ENCODE measurements at regions not wholly inside any gene's neighbourhood (a gene's known extent, or its start where the extent isn't known, plus 50 kb on each side); places are given as distances from the start of the nearest gene placed in this dataset.
"Not testable (repeated sequence)": the region's sequence is repeated elsewhere in the genome, so short reads cannot be mapped to it uniquely, and the experiment has no call there.

DNA sequence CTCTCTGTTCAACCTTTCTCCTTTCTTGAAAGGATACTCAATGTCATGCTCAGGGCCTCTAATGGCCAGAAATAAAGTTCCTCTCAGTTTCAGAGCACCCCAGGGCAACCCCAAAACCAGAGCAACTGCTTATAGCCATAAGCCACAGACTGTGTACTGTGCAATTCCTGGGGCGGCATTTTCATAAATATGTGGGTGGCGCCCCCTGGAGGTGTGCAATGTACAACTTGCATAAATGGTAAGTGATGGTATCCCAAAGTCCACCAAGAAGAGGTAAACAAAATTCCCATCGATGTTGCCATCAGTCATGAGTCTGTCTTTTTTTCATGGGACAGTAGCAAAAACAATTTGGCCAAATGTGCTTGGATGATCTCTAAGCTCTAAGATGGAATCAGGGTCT, 108.4 kb upstream of the ROPN1B start:
- not testable (repeated sequence) for DNase-seq (ENCODE audit: low spot score)

DNA sequence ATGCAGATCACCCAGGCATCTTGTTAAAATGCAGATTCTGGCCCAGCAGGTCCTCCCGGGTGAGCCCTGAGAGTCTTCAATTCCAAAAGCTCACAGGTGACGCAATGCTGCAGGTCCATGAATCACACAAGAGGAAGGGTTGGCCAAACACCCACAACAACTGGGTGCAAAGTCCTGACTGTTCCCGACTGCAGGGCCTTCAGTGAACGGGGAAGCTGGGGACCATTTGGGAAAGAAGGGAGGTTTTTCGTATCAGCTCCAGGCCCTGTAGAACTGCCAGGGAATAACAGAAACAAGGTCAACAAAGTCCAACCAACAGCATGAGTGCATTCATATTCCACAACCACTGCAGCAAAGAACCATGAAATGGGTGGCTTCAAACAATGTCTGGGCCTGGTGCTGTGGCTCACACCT, 106.1 kb upstream of the ROPN1B start:
- not testable (repeated sequence) for DNase-seq (ENCODE audit: low spot score)

DNA sequence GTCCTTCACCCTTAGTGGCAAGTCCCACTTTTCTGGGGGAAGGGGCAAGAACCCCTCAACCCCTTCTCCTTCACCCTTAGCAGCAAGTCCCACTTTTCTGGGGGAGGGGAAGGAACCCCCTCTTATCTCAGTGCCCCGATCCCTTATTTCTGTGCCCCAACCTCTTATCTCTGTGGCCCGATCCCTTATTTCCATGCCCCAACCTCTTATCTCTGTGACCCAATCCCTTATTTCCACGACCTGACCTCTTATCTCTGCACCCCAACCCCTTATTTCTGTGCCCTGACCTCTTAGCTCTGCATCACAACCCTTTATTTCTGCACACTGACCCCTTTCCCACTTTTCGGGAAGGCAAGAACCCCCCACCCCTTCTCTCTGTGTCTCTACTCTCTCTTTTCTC, 104.4 kb upstream of the ROPN1B start:
- DNase-seq (ENCODE audit: low spot score): not testable (repeated sequence)

DNA sequence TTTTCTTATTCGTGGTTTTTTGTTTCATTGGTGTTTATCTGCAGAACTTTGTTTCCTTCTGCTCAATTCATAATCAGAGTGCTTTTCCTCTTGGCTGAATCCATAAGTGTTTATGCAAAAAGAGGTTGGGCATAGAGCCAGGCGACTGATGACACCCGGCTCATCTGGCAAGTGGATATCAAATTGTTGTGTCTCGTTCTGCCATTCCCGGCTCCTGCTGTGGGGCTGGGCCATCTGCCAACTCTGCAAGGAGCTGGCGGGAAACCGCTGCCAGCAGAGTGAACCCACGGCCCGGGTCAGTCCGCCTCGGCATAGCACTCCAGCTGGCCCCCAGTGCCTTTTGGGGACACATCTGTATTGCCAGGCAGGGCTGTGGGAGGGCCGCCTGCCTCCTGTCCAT, 83.0 kb upstream of the ROPN1B start:
- DNase-seq (ENCODE audit: low spot score): not testable (repeated sequence)

DNA sequence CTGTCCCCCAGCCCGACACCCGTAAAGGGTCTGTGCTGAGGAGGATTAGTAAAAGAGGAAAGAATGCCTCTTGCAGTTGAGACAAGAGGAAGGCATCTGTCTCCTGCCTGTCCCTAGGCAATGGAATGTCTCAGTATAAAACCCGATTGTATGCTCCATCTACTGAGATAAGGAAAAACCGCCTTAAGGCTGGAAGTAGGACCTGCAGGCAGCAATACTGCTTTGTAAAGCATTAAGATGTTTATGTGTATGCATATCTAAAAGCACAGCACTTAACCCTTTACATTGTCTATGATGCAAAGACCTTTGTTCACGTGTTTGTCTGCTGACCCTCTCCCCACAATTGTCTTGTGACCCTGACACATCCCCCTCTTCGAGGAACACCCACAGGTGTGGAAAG, 69.8 kb upstream of the ROPN1B start:
- DNase-seq (ENCODE audit: low spot score): not testable (repeated sequence)

DNA sequence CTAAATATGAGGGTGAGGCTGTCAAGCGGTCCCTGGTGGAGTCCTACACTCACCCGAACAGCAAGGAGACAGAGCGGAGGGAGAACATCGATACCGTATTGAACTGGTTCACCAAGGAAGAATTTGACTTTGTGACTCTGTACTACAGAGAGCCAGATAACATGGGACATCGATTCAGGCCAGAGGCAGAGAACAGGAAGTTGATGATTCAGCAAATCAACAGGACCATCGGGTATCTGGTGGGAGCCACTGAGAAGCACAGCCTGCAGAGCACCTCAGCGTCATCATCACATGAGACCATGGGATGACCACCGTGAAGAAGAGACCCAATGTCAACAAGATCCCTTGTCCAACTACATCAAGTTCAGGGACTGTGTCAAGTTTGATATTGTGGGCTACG, 67.5 kb upstream of the ROPN1B start:
- DNase-seq (ENCODE audit: low spot score): not testable (repeated sequence)

DNA sequence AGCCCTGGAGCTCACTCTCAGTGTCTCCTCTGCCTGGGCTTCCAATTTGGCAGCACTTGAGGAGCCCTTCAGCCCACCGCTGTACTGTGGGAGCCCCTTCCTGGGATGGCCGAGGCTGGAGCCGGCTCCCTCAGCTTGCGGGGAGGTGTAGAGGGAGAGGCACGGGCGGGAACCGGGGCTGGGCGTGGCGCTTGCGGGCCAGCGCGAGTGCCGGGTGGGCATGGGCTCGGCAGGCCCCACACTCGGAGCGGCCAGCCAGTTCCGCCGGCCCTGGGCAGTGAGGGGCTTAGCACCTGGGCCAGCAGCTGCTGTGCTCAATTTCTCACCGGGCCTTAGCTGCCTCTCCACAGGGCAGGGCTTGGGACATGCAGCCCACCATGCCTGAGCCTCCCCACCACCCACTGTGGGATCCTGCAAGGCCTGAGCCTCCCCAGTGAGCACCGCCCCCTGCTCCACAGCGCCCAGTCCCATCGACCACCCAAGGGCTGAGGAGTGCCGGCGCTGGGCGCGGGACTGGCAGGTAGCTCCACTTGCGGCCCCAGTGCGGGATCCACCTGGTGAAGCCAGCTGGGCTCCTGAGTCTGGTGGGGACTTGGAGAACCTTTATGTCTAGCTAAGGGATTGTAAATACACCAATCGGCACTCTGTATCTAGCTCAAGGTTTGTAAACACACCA, 65.1 kb upstream of the ROPN1B start:
- DNase-seq (ENCODE audit: low spot score): not testable (repeated sequence)

DNA sequence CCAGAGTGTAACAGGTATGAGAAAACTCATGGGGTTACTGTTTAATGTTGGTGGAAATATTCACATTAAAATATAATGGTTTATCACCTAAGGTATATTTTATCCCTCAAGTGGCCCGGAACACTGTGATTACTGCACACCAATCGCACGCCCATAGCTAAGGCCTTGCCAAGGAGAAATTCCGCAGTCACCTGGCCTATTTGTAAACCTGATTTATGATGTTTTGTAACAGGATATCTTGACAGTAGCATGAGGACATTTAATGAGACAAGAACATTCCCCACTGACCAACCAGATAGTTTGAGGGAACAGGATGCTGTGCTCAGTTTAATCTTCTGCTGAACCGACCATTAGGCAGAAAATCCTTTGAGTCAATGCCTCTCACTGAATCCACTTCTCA, 61.7 kb upstream of the ROPN1B start:
- DNase-seq (ENCODE audit: low spot score): not testable (repeated sequence)

DNA sequence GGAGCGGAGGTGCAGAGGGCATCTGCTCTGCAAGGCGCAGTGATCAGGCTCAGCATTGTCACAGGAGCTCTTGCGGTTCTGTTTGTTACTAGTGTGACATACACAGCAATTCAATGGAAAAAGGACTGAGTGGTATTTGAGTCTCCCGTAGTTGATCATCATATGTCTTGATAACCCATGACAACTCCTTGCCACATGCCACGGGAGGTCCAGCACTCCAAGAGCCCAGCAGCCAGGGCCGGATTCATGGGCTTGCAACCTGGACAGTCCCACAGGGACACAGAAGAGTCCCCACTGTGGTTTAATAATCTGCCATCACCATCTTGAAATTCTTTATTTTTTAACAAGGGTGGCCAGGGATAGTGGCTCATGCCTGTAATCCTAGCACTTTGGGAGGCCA, 58.1 kb upstream of the ROPN1B start:
- not testable (repeated sequence) for DNase-seq (ENCODE audit: low spot score)

DNA sequence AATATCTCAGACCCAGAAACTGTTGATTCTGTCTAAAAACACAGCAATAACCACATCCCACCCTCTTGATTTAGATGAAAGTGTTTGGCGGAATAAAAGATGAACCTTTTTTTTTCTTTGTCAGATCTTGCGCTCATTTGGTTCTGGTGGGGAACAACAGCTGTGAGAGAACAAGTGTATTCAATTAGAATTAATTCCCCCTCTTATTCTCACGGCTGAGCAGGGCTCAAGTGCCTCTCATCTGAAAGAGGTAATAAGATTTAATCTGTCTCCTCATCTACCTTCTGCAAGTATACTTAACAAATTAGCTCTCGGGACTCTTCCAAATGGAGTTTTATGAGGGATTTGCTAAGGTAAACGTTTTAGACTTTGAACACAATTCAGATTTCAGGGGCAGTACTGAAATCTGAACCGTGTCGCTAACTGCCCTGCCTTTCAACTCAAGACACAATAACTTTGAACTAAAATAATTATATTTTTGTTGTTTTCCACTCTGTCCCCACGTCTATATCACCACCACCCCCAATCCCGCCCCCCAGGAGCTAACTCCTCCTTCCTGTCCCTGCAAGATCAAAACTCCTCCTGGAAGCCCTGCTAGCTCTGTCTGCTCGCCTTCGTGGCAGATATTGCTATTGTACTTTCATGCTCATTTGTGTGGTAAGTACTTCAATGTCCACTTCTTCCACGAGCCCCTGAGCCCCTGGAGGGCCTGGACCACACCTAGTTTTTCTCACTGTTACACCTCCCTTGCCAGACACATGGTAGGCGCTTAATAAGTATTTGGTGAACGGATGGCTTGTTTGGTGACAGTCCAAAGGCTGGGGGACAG, 54.2 kb upstream of the ROPN1B start:
- not testable (repeated sequence) for DNase-seq (ENCODE audit: low spot score)

DNA sequence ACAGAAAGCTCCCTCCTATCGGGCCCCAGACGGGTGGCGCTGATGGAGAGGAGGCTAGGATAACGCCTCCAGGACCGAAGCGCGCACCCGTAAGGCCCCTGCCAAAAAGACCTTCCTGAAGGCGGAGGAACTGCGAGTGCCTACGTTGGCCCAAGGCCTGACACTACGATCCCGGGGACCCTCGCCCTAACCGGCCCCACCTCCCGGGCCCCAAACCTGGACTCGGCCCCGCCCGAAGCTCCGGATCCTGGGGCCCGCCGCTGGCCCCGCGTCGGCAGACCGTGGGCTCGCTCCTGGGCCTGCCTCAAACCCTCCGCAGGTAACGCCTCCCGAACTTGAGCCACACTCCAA, 53.6 kb upstream of the ROPN1B start:
- not testable (repeated sequence) for DNase-seq (ENCODE audit: low spot score)

DNA sequence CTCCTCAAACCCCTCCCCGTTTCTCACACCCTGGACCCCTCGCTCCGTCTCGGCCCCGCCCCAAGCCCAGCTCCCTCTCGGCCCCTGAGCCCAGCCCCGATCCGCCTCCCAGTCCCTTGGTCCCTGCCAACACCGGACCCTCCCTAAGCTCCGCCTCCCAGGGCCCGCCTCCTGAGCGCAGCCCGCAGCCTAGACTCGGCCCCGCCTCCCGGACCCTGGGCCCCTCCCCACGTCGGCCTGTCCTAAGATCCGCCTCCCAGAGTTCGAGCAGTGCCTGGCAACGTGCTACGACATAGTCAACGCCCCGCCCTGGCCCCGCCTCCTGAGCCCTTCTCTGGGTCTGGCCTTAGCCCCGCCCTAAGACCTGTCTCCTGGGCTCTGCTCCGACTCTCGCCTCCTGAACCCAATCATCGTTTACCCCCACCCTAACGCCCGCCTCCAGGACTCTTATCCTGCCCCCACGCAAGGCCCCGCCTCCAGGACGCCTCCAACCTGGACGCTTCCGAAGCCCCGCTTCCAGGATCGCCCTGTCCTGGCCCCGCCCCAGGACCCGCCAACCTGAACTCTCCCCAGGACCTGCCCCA, 53.1 kb upstream of the ROPN1B start:
- DNase-seq (ENCODE audit: low spot score): peak; percentile 92

DNA sequence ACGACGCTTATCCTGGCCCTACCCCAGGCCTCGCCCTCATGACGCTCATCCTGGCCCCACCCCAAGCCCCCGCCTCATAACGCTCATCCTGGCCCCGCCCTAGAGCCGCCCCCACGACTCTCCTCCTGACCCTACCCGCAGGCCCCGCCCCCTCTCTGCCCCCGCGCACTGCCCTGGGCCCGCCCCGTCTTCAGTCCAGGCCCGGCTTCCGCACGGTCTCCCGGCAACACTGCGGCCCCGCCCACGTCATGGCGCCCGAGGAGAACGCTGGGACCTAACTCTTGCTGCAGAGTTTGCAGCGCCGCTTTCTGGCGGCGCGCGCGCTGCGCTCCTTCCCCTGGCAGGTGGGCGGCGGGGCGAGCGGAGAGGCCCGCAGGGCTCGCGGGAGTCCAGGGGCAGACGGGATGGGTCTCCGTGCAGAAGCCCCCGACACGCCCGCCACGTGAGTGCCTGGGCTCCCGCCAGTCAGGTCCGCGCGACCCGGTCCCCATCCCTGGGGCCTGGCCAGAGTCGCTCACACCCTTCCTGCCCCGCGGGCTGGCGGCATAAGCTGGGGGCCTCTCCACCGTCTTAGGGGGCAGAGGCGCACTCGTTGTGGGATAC, 52.5 kb upstream of the ROPN1B start:
- TF ChIP-seq, protein P1, sequence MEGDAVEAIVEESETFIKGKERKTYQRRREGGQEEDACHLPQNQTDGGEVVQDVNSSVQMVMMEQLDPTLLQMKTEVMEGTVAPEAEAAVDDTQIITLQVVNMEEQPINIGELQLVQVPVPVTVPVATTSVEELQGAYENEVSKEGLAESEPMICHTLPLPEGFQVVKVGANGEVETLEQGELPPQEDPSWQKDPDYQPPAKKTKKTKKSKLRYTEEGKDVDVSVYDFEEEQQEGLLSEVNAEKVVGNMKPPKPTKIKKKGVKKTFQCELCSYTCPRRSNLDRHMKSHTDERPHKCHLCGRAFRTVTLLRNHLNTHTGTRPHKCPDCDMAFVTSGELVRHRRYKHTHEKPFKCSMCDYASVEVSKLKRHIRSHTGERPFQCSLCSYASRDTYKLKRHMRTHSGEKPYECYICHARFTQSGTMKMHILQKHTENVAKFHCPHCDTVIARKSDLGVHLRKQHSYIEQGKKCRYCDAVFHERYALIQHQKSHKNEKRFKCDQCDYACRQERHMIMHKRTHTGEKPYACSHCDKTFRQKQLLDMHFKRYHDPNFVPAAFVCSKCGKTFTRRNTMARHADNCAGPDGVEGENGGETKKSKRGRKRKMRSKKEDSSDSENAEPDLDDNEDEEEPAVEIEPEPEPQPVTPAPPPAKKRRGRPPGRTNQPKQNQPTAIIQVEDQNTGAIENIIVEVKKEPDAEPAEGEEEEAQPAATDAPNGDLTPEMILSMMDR (IDR thresholded peaks at IDR 0.05; ENCODE audit: extremely low read depth, missing control alignments): peak; percentile 64
- DNase-seq (ENCODE audit: low spot score): peak; percentile 93

DNA sequence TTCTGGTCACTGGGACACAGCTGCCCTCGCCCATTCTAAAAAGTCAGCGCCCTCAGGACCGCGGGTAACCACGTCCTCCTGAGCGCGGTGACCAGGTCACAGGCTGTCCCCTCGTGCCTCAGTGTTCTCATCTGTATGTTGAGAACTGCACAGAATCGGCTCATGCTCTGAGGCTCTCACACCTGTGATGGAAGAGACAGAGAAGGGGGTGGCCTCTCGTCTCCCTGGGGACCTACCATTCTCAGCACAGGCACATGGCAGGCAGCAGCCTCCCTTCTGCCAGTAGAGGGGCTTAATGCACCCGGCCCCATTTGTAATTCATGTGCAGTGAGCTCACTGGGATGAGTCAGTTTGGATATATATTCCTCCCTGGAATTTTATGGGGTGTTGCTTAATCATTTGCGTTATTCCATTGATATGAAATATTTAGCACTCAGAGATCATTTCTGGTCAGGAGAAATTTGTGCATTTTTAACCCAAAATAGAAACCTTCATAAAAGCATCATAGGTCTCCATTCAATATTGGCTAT, 51.9 kb upstream of the ROPN1B start:
- DNase-seq (ENCODE audit: low spot score): peak; percentile 8

DNA sequence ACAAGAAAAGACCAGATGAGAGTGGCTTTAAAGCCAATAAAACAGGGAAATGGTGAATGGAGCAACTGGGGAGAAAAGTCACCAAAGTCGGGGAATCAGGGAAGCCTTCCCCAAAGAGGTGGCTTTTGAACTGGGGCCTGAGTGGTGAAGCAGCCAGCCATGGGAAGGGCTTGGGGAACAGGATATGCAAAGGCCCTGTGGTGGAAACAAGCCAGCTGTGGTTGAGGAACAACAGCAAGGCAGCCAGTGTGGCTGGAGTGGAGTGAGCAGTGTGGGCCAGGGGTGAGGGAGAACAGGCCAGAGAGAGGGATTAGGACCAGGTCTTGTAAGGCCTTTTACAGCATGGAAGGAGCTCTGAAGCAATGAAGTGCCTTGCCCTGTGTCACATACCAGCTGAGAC, 51.0 kb upstream of the ROPN1B start:
- DNase-seq (ENCODE audit: low spot score): not testable (repeated sequence)

DNA sequence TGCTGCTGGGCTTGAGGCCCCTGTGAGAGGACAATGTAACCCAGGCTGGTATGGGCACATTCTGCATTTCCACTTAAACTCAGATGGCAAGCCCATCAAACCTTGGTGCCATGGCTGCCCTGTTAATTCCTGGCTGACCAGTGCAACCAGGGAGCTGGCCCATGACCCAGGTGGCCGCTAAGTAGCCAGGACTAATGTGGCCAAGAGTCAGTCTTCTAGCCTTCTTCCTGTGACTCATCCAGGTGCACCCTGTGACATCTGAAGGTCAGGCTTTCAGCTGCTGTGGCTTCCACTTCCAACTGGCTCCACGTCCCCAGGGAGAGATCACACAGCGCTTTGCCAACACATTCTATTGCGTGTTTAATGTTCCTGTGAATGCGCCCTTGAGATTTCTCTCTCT, 50.5 kb upstream of the ROPN1B start:
- not testable (repeated sequence) for DNase-seq (ENCODE audit: low spot score)

DNA sequence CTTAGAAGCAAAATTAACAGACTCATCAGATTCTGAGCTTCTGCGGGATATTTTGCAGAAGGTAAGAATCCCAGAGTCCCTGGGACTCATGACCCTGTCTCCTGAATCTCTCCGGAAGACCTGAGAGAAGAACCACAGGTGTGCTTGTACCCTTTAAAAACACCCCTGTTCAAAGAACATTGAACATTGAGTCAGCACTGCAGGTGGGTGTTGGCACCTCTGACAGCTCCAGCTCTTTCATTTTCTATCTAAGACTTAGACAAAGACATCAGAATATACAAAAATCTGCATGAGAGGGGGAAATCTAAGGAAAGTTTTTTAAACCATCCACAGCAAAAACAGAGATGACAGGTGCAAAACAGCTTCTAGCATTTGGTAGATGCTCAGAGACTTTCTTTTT, 50.1 kb upstream of the ROPN1B start:
- DNase-seq (ENCODE audit: low spot score): not testable (repeated sequence)

Data from GM20000 (cell line).